HEK293 (cell line): ENCODE measurements at regions not wholly inside any gene's neighbourhood (a gene's known extent, or its start where the extent isn't known, plus 50 kb on each side); places are given as distances from the start of the nearest gene placed in this dataset.

Source experiments
- CTCF ChIA-PET: fragments of 350-600 bp; formaldehyde crosslinking; extraction: SDS; loops from one replicate; lab custom pipeline; 2021; ENCODE audit warnings: antibody characterized with exemption; lab: Yijun Ruan, JAX
- POLR2A ChIA-PET: fragments of 300-600 bp; formaldehyde crosslinking; extraction: SDS; loops from one replicate; lab custom pipeline; 2020; ENCODE audit warnings: antibody characterized with exemption, inconsistent platforms; lab: Yijun Ruan, JAX
- H3K27ac ChIP-seq: fragments of 200-500 bp; sonication (Bioruptor generic); 2 replicates; pipeline ENCODE4 v1.5.1; 2014; ENCODE audit warnings: low read depth, low read length, control low read depth, inconsistent platforms; ENCODE audit errors: extremely low read depth
- H3K36me3 ChIP-seq, 2 experiments: fragments of 200-500 bp in 1 of 2; sonication (Bioruptor generic) in 1 of 2; 1 replicate in 1 of 2; 2 replicates in 1 of 2; pipeline ENCODE4 v1.5.1; 2014 to 2017; ENCODE audit warnings: inconsistent platforms in 2 of 2, low read length in 2 of 2; ENCODE audit not compliant: control insufficient read depth in 2 of 2, insufficient read depth in 1 of 2
- H3K4me1 ChIP-seq: fragments of 200-500 bp; sonication (Bioruptor generic); 2 replicates; pipeline ENCODE4 v1.5.1; 2014; ENCODE audit warnings: mild to moderate bottlenecking, low read length, inconsistent platforms; ENCODE audit not compliant: control insufficient read depth, insufficient read depth
- H3K4me3 ChIP-seq: 2 replicates; pipeline ENCODE4 v1.5.1; 2011; ENCODE audit warnings: low read depth, mild to moderate bottlenecking, control low read depth, low read length, moderate library complexity
- H3K9me3 ChIP-seq: fragments of 200-500 bp; sonication (Bioruptor generic); 2 replicates; pipeline ENCODE4 v1.5.1; 2014; ENCODE audit warnings: low read depth, low read length, inconsistent platforms; ENCODE audit not compliant: control insufficient read depth, insufficient read depth
- GLIS2 ChIP-seq: fragments of 450-650 bp; formaldehyde crosslinking; IDR thresholded peaks from 2 replicates; pipeline ENCODE4 v1.5.1; 2016; ENCODE audit warnings: missing biosample characterization, missing genetic modification characterization
- HOXC10 ChIP-seq: sonication (generic); formaldehyde crosslinking; IDR thresholded peaks from 2 replicates; pipeline ENCODE4 v1.8.1; 2023; ENCODE audit warnings: mild to moderate bottlenecking, missing genetic modification reagents
- MZF1 ChIP-seq: fragments of 450-650 bp; formaldehyde crosslinking; IDR thresholded peaks from 2 replicates; pipeline ENCODE4 v1.5.1; 2017; ENCODE audit warnings: missing biosample characterization, missing genetic modification characterization, borderline replicate concordance
- PBX3 ChIP-seq: sonication (generic); formaldehyde crosslinking; IDR thresholded peaks from 2 replicates; pipeline ENCODE4 v1.8.1; 2022; ENCODE audit warnings: mild to moderate bottlenecking, moderate library complexity, missing genetic modification reagents
- PRDM1 ChIP-seq: fragments of 450-650 bp; formaldehyde crosslinking; IDR thresholded peaks from 2 replicates; pipeline ENCODE4; 2016; ENCODE audit warnings: missing biosample characterization, missing genetic modification characterization
- REPIN1 ChIP-seq: fragments of 450-650 bp; formaldehyde crosslinking; IDR thresholded peaks from 2 replicates; pipeline ENCODE4 v1.5.1; 2017; ENCODE audit warnings: missing biosample characterization, missing genetic modification characterization, low read depth
- SP3 ChIP-seq: fragments of 450-650 bp; formaldehyde crosslinking; IDR thresholded peaks from 2 replicates; pipeline ENCODE4 v1.5.1; 2016; ENCODE audit warnings: missing biosample characterization, missing genetic modification characterization
- TRIM28 ChIP-seq: IDR thresholded peaks from 2 replicates; pipeline ENCODE4 v1.6.1; 2011; ENCODE audit warnings: low read length, control low read depth, borderline replicate concordance
- WT1 ChIP-seq: fragments of 450-650 bp; formaldehyde crosslinking; IDR thresholded peaks from 2 replicates; pipeline ENCODE4 v1.5.1; 2016; ENCODE audit warnings: missing biosample characterization, missing genetic modification characterization
- YY1 ChIP-seq: fragments of 450-650 bp; formaldehyde crosslinking; IDR thresholded peaks from 2 replicates; pipeline ENCODE4 v1.5.1; 2018; ENCODE audit warnings: missing biosample characterization, missing genetic modification characterization
- ZNF140 ChIP-seq: fragments of 450-650 bp; formaldehyde crosslinking; IDR thresholded peaks from 2 replicates; pipeline ENCODE4 v1.5.1; 2016; ENCODE audit warnings: missing biosample characterization, missing genetic modification characterization
- ZNF146 ChIP-seq: fragments of 450-650 bp; formaldehyde crosslinking; IDR thresholded peaks from 2 replicates; pipeline ENCODE4 v1.5.1; 2016; ENCODE audit warnings: missing biosample characterization, missing genetic modification characterization
- ZNF16 ChIP-seq: fragments of 450-650 bp; formaldehyde crosslinking; IDR thresholded peaks from 2 replicates; pipeline ENCODE4 v1.5.1; 2016; ENCODE audit warnings: low read depth, missing biosample characterization, missing genetic modification characterization
- ZNF184 ChIP-seq: fragments of 450-650 bp; IDR thresholded peaks from 2 replicates; pipeline ENCODE4 v1.5.1; 2018; ENCODE audit warnings: missing biosample characterization, mild to moderate bottlenecking, missing genetic modification characterization
- ZNF211 ChIP-seq: fragments of 450-650 bp; formaldehyde crosslinking; IDR thresholded peaks from 2 replicates; pipeline ENCODE4 v1.5.1; 2016; ENCODE audit warnings: low read depth, missing biosample characterization, missing genetic modification characterization
- ZNF23 ChIP-seq: fragments of 450-650 bp; formaldehyde crosslinking; IDR thresholded peaks from 2 replicates; pipeline ENCODE4 v1.5.1; 2016; ENCODE audit warnings: missing biosample characterization, missing genetic modification characterization, borderline replicate concordance
- ZNF248 ChIP-seq: fragments of 450-650 bp; formaldehyde crosslinking; IDR thresholded peaks from 2 replicates; pipeline ENCODE4 v1.5.1; 2017; ENCODE audit warnings: missing biosample characterization, missing genetic modification characterization
- ZNF266 ChIP-seq: fragments of 450-650 bp; formaldehyde crosslinking; IDR thresholded peaks from 2 replicates; pipeline ENCODE4 v1.5.1; 2016; ENCODE audit warnings: missing biosample characterization, missing genetic modification characterization, low read depth
- ZNF366 ChIP-seq: fragments of 450-650 bp; formaldehyde crosslinking; conservative IDR thresholded peaks from 2 replicates; pipeline ENCODE4 v1.5.1; 2016; ENCODE audit warnings: missing biosample characterization, missing genetic modification characterization
- ZNF433 ChIP-seq: fragments of 450-650 bp; formaldehyde crosslinking; IDR thresholded peaks from 2 replicates; pipeline ENCODE4 v1.5.1; 2016; ENCODE audit warnings: missing biosample characterization, missing genetic modification characterization, low read depth
- ZNF473 ChIP-seq: fragments of 450-650 bp; formaldehyde crosslinking; IDR thresholded peaks from 2 replicates; pipeline ENCODE4 v1.5.1; 2017; ENCODE audit warnings: missing biosample characterization, missing genetic modification characterization
- ZNF529 ChIP-seq: fragments of 450-650 bp; formaldehyde crosslinking; IDR thresholded peaks from 2 replicates; pipeline ENCODE4 v1.5.1; 2017; ENCODE audit warnings: missing genetic modification characterization, missing biosample characterization; ENCODE audit not compliant: insufficient replicate concordance
- ZNF549 ChIP-seq: fragments of 450-650 bp; IDR thresholded peaks from 2 replicates; pipeline ENCODE4 v1.5.1; 2018; ENCODE audit warnings: missing biosample characterization, missing genetic modification characterization, mild to moderate bottlenecking, inconsistent platforms, moderate library complexity
- ZNF600 ChIP-seq: fragments of 450-650 bp; formaldehyde crosslinking; IDR thresholded peaks from 2 replicates; pipeline ENCODE4 v1.5.1; 2016; ENCODE audit warnings: missing biosample characterization, missing genetic modification characterization
- ZNF629 ChIP-seq: fragments of 450-650 bp; formaldehyde crosslinking; IDR thresholded peaks from 2 replicates; pipeline ENCODE4 v1.5.1; 2017; ENCODE audit warnings: missing biosample characterization, missing genetic modification characterization
- ZNF664 ChIP-seq: fragments of 450-650 bp; formaldehyde crosslinking; IDR thresholded peaks from 2 replicates; pipeline ENCODE4 v1.5.1; 2016; ENCODE audit warnings: missing biosample characterization, missing genetic modification characterization
- ZNF670 ChIP-seq: fragments of 450-650 bp; formaldehyde crosslinking; IDR thresholded peaks from 2 replicates; pipeline ENCODE4 v1.5.1; 2016; ENCODE audit warnings: missing biosample characterization, missing genetic modification characterization, low read depth
- ZNF704 ChIP-seq: fragments of 450-650 bp; formaldehyde crosslinking; IDR thresholded peaks from 2 replicates; pipeline ENCODE4 v1.5.1; 2016; ENCODE audit warnings: missing biosample characterization, missing genetic modification characterization
- ZNF768 ChIP-seq: fragments of 450-650 bp; formaldehyde crosslinking; IDR thresholded peaks from 2 replicates; pipeline ENCODE4 v1.5.1; 2018; ENCODE audit warnings: missing biosample characterization, mild to moderate bottlenecking, missing genetic modification characterization
- ZNF830 ChIP-seq: fragments of 450-650 bp; IDR thresholded peaks from 2 replicates; pipeline ENCODE4 v1.5.0; 2018; ENCODE audit warnings: missing biosample characterization, missing genetic modification characterization, low read depth, mild to moderate bottlenecking, moderate library complexity
- ZNF837 ChIP-seq: fragments of 450-650 bp; formaldehyde crosslinking; IDR thresholded peaks from 2 replicates; pipeline ENCODE4 v1.5.1; 2016; ENCODE audit warnings: missing biosample characterization, missing genetic modification characterization
- TF ChIP-seq, protein P1 (sequence below): fragments of 450-650 bp; formaldehyde crosslinking; IDR thresholded peaks from 2 replicates; pipeline ENCODE4 v1.5.1; 2016; ENCODE audit warnings: missing biosample characterization, missing genetic modification characterization
- TF ChIP-seq, protein P2 (sequence below): fragments of 450-650 bp; formaldehyde crosslinking; IDR thresholded peaks from 2 replicates; pipeline ENCODE4 v1.5.1; 2016; ENCODE audit warnings: missing biosample characterization, missing genetic modification characterization

- CTCF ChIA-PET = interaction anchor here (0.5 to 1.4 kb wide), 8 partner anchors 23 to 645 kb away, joined by 3 to 5 read pairs (median 3); no protein-coding TSS in a partner anchor
- peak overlapping the region; percentile 98 for H3K4me3 ChIP-seq
- H3K9me3 ChIP-seq = no peaks in the 10 kb centered on the region
- H3K4me1 ChIP-seq = no peaks in the 10 kb centered on the region
- H3K27ac ChIP-seq = peak overlapping the region; percentile 65
- no peaks in the 10 kb centered on the region for H3K36me3 ChIP-seq
- POLR2A ChIA-PET = interaction anchor here (0.6 to 1.8 kb wide), 12 partner anchors 10 to 243 kb away, joined by 3 to 9 read pairs (median 4); partner anchors contain the start of genes CUL1 and EZH2
- TF ChIP-seq ZNF211 (tag by site-specific recombination) (no peak), ZNF664 (tag by site-specific recombination) (0 out of 2 replicates have a peak, but pooled peaks have one; percentile 35), TRIM28 (no peak; the same call in none of the 2 replicates), GLIS2 (tag by site-specific recombination) (peak; percentile 58; the same call in 1 of the 2 replicates), ZNF23 (tag by site-specific recombination) (no peak), ZNF140 (tag by site-specific recombination) (no peak), YY1 (tag by site-specific recombination) (0 out of 2 replicates have a peak, but pooled peaks have one; percentile 37), ZNF16 (no peak), ZNF266 (tag by site-specific recombination) (no peak), PRDM1 (tag by site-specific recombination) (peak; percentile 59), ZNF366 (tag by site-specific recombination) (0 out of 2 replicates have a peak, but pooled peaks have one; percentile 25), ZNF600 (tag by site-specific recombination) (peak; percentile 83; the same call in 1 of the 2 replicates), ZNF768 (tag by site-specific recombination) (no peak), ZNF670 (tag by site-specific recombination) (no peak), PBX3 (no peak), ZNF629 (tag by site-specific recombination) (peak; percentile 54; the same call in 1 of the 2 replicates), ZNF704 (tag by site-specific recombination) (peak; percentile 58; the same call in 1 of the 2 replicates), ZNF184 (tag by site-specific recombination) (0 out of 2 replicates have a peak, but pooled peaks have one; percentile 39), REPIN1 (0 out of 2 replicates have a peak, but pooled peaks have one; percentile 61), ZNF248 (tag by site-specific recombination) (no peak), ZNF146 (peak; percentile 9; the same call in 1 of the 2 replicates), WT1 (tag by site-specific recombination) (peak; percentile 25), ZNF473 (tag by site-specific recombination) (no peak), HOXC10 (CRISPR knock-in tag) (no peak), ZNF830 (no peak), ZNF433 (tag by site-specific recombination) (no peak), ZNF549 (no peak), ZNF529 (no peak), SP3 (tag by site-specific recombination) (peak; percentile 35), ZNF837 (tag by site-specific recombination) (no peak), MZF1 (tag by site-specific recombination) (peak; percentile 25; the same call in 1 of the 2 replicates)
- TF ChIP-seq, protein P1, sequence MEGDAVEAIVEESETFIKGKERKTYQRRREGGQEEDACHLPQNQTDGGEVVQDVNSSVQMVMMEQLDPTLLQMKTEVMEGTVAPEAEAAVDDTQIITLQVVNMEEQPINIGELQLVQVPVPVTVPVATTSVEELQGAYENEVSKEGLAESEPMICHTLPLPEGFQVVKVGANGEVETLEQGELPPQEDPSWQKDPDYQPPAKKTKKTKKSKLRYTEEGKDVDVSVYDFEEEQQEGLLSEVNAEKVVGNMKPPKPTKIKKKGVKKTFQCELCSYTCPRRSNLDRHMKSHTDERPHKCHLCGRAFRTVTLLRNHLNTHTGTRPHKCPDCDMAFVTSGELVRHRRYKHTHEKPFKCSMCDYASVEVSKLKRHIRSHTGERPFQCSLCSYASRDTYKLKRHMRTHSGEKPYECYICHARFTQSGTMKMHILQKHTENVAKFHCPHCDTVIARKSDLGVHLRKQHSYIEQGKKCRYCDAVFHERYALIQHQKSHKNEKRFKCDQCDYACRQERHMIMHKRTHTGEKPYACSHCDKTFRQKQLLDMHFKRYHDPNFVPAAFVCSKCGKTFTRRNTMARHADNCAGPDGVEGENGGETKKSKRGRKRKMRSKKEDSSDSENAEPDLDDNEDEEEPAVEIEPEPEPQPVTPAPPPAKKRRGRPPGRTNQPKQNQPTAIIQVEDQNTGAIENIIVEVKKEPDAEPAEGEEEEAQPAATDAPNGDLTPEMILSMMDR (tag by site-specific recombination) = no peak
- TF ChIP-seq, protein P2, sequence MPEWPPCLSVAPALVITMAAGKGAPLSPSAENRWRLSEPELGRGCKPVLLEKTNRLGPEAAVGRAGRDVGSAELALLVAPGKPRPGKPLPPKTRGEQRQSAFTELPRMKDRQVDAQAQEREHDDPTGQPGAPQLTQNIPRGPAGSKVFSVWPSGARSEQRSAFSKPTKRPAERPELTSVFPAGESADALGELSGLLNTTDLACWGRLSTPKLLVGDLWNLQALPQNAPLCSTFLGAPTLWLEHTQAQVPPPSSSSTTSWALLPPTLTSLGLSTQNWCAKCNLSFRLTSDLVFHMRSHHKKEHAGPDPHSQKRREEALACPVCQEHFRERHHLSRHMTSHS = no peak
Observed at GRCh38 chr7:148940702-148941597, 56.9 kb upstream of the EZH2 start.
